ENCODE measurements at regions not wholly inside any gene's neighbourhood (a gene's known extent, or its start where the extent isn't known, plus 50 kb on each side); places are given as distances from the start of the nearest gene placed in this dataset.

GRCh38 chr19:57004418-57004817 is 115.4 kb upstream of the USP29 start:
- TF ChIP-seq CTCF (IDR thresholded peaks at IDR 0.05; ENCODE audit: low read depth, low read length): no peak
- no peak for TF ChIP-seq EZH2phosphoT487 (IDR thresholded peaks at IDR 0.05; ENCODE audit: low read depth)
